HCT116 (cell line): ENCODE measurements at regions not wholly inside any gene's neighbourhood (a gene's known extent, or its start where the extent isn't known, plus 50 kb on each side); places are given as distances from the start of the nearest gene placed in this dataset.

Experiments used
- ATAC-seq: fragments of 200-7000 bp; cut with Tn5 transposase; 2 replicates; pipeline ENCODE4 v1.9.1; 2020; ENCODE audit warnings: mild to moderate bottlenecking, moderate library complexity
- BruUV-seq: library from RNA; stranded (reverse); fragments of 400-500 nt; replicated peaks from 2 replicates; lab custom pipeline; 2021; lab: Mats Ljungman, UMichigan
- CTCF ChIA-PET: fragments of 300-600 bp; sonication (Branson Sonifier 250); formaldehyde crosslinking; loops from one replicate; lab custom pipeline; 2021; ENCODE audit warnings: antibody characterized with exemption; lab: Charles Lee
- POLR2A ChIA-PET: fragments of 300-600, 350-600 bp; sonication (Branson Sonifier 250); formaldehyde crosslinking; loops from one replicate; lab custom pipeline; 2021; ENCODE audit warnings: antibody characterized with exemption; lab: Charles Lee
- RAD21 ChIA-PET, 2 experiments: fragments of 300-600 bp; sonication (Branson Sonifier 250); formaldehyde crosslinking; loops; one replicate each; lab custom pipeline; 2023; ENCODE audit warnings: low total read pairs in 2 of 2; ENCODE audit not compliant: uncharacterized antibody in 2 of 2, unreplicated experiment in 2 of 2, low non-redundant PET in 1 of 2; lab: Charles Lee
- DNase-seq: peaks from one replicate; pipeline ENCODE4 v3.0.0-alpha.2; 2010; ENCODE audit warnings: low read depth, low spot score
- H2AFZ ChIP-seq: fragments of 200-600 bp; shearing (Covaris generic), sonication (generic); 2 replicates; pipeline ENCODE4 v1.6.1; 2017; ENCODE audit warnings: low read depth, mixed run types, mixed read lengths, antibody characterized with exemption, low read length; ENCODE audit not compliant: poor library complexity, severe bottlenecking
- H3K27ac ChIP-seq: 2 replicates; pipeline ENCODE4 v1.5.1; 2012; ENCODE audit warnings: low read depth, low read length
- H3K27me3 ChIP-seq: fragments of 200-600 bp; sonication (generic); 2 replicates; pipeline ENCODE4 v1.6.1; 2016; ENCODE audit warnings: mixed run types, low read length, mixed read lengths; ENCODE audit not compliant: insufficient read depth
- H3K36me3 ChIP-seq, 2 experiments: fragments of 200-500 bp in 1 of 2; fragments of 200-600 bp in 1 of 2; sonication (Bioruptor generic) in 1 of 2; sonication (generic) in 1 of 2; 2 replicates each; pipeline versions ENCODE4 v1.5.1 to v1.6.1; 2014 to 2016; ENCODE audit warnings: low read length in 2 of 2, inconsistent platforms in 1 of 2, mixed read lengths in 1 of 2, mixed run types in 1 of 2; ENCODE audit not compliant: insufficient read depth in 2 of 2, control insufficient read depth in 1 of 2
- H3K4me1 ChIP-seq, 2 experiments: fragments of 200-600 bp in 1 of 2; sonication (generic) in 1 of 2; 2 replicates each; pipeline versions ENCODE4 v1.5.1 to v1.6.1; 2012 to 2017; ENCODE audit warnings: low read length in 2 of 2, inconsistent platforms in 1 of 2, mild to moderate bottlenecking in 1 of 2, mixed read lengths in 1 of 2, mixed run types in 1 of 2, moderate library complexity in 1 of 2; ENCODE audit not compliant: insufficient read depth in 2 of 2, control insufficient read depth in 1 of 2
- H3K4me2 ChIP-seq: fragments of 200-600 bp; sonication (generic); 2 replicates; pipeline ENCODE4 v1.6.1; 2017; ENCODE audit warnings: mixed run types, low read length, mixed read lengths
- H3K4me3 ChIP-seq, 2 experiments: fragments of 200-600 bp in 1 of 2; sonication (generic) in 1 of 2; replicated peaks in 1 of 2; 2 replicates each; pipeline ENCODE4 v1.5.1; 2011 to 2016; ENCODE audit warnings: low read length in 2 of 2, control low read depth in 1 of 2, low read depth in 1 of 2, mild to moderate bottlenecking in 1 of 2, mixed read lengths in 1 of 2, mixed run types in 1 of 2
- H3K79me2 ChIP-seq: fragments of 200-600 bp; sonication (generic); 2 replicates; pipeline ENCODE4 v1.6.1; 2017; ENCODE audit warnings: mild to moderate bottlenecking, mixed run types, low read length, moderate library complexity, mixed read lengths; ENCODE audit not compliant: insufficient read depth
- H3K9ac ChIP-seq: fragments of 200-600 bp; sonication (generic); 2 replicates; pipeline ENCODE4 v1.6.1; 2016; ENCODE audit warnings: low read length, mixed read lengths
- H3K9me2 ChIP-seq: fragments of 200-600 bp; sonication (generic), shearing (Covaris generic); 2 replicates; pipeline ENCODE4 v1.6.1; 2017; ENCODE audit warnings: mixed run types, mild to moderate bottlenecking, moderate library complexity; ENCODE audit not compliant: insufficient read depth
- H3K9me3 ChIP-seq, 2 experiments: fragments of 200-500 bp in 1 of 2; fragments of 200-600 bp in 1 of 2; sonication (Bioruptor generic) in 1 of 2; sonication (generic) in 1 of 2; 2 replicates each; pipeline ENCODE4 v1.6.1; 2014 to 2017; ENCODE audit warnings: low read length in 2 of 2, mixed read lengths in 2 of 2, inconsistent platforms in 1 of 2, low read depth in 1 of 2, mild to moderate bottlenecking in 1 of 2, mixed run types in 1 of 2, moderate library complexity in 1 of 2; ENCODE audit not compliant: control insufficient read depth in 1 of 2, insufficient read depth in 1 of 2
- H4K20me1 ChIP-seq: fragments of 200-600 bp; sonication (generic), shearing (Covaris generic); 2 replicates; pipeline ENCODE4 v1.6.1; 2017; ENCODE audit warnings: mixed run types, mild to moderate bottlenecking, moderate library complexity; ENCODE audit not compliant: insufficient read depth
- ATF3 ChIP-seq: IDR thresholded peaks from 2 replicates; pipeline ENCODE4 v1.6.1; 2012
- CEBPB ChIP-seq: IDR thresholded peaks from 2 replicates; pipeline ENCODE4 v1.6.1; 2012; ENCODE audit warnings: low read depth
- CTCF ChIP-seq, 3 experiments: fragments of 200-600 bp in 1 of 3; sonication (generic) in 1 of 3; IDR thresholded peaks in 2 of 3; conservative IDR thresholded peaks in 1 of 3; 2 replicates each; pipeline ENCODE4 v1.5.1; 2012 to 2017; ENCODE audit warnings: low read depth in 2 of 3, low read length in 2 of 3, antibody characterized with exemption in 1 of 3, borderline replicate concordance in 1 of 3, control low read depth in 1 of 3, mild to moderate bottlenecking in 1 of 3, mixed read lengths in 1 of 3, mixed run types in 1 of 3, moderate library complexity in 1 of 3; ENCODE audit not compliant: insufficient read depth in 1 of 3
- FOSL1 ChIP-seq: IDR thresholded peaks from 2 replicates; pipeline ENCODE4 v1.6.1; 2012; ENCODE audit warnings: low read depth
- MAX ChIP-seq: IDR thresholded peaks from 2 replicates; pipeline ENCODE4 v1.6.1; 2012
- POLR2A ChIP-seq: IDR thresholded peaks from 2 replicates; pipeline ENCODE4 v1.7.0; 2011; ENCODE audit warnings: borderline replicate concordance; ENCODE audit not compliant: insufficient read depth, insufficient read length; ENCODE audit errors: extremely low read depth
- RAD21 ChIP-seq: IDR thresholded peaks from 2 replicates; pipeline ENCODE4 v1.6.1; 2012; ENCODE audit warnings: low read depth, mild to moderate bottlenecking
- SIN3A ChIP-seq: IDR thresholded peaks from 2 replicates; pipeline ENCODE4 v1.6.1; 2012; ENCODE audit warnings: low read depth
- SP1 ChIP-seq: IDR thresholded peaks from 2 replicates; pipeline ENCODE4 v1.6.1; 2012; ENCODE audit warnings: low read depth
- YY1 ChIP-seq: IDR thresholded peaks from 2 replicates; pipeline ENCODE4 v1.6.1; 2011; ENCODE audit warnings: low read length, low read depth, moderate library complexity, mild to moderate bottlenecking; ENCODE audit not compliant: insufficient replicate concordance; ENCODE audit errors: extremely low read depth
- intact Hi-C: fragments of 100-400 bp; cut with micrococcal nuclease; formaldehyde crosslinking; loops from 2 replicates; pipeline ENCODE4 v1.10.0; 2022

- no TSS peak for BruUV-seq
- CTCF ChIA-PET = no interaction called here
These were observed 330.2 kb upstream of the NREP start for GRCh38 chr5:112087222-112087621.

More at GRCh38 chr5:112087222-112087621, 330.2 kb upstream of the NREP start:
- H3K9me3 ChIP-seq = no peaks in the 10 kb centered on the region
- ATAC-seq = no peak
- H3K9me2 ChIP-seq = no peaks in the 10 kb centered on the region
- H3K4me2 ChIP-seq = no peak overlapping the region
- no peak overlapping the region for H2AFZ ChIP-seq
- H3K27ac ChIP-seq = no peak overlapping the region
- no peak for DNase-seq
- H3K4me1 ChIP-seq = no peaks in the 10 kb centered on the region
- no peaks in the 10 kb centered on the region for H3K36me3 ChIP-seq
- no peak overlapping the region for H3K4me3 ChIP-seq
- POLR2A ChIA-PET = no interaction called here
- intact Hi-C loops = no loop called here
- TF ChIP-seq CTCF (IDR thresholded peaks at IDR 0.05 in 2 of 3, conservative IDR thresholded peaks at IDR 0.05 in 1 of 3; ENCODE audit: borderline replicate concordance in 1 of 3, insufficient read depth in 1 of 3, low read depth in 2 of 3, low read length in 2 of 3) (no peak), SIN3A (no peak), FOSL1 (no peak), ATF3 (no peak), POLR2A (no peak), YY1 (no peak), CEBPB (no peak), SP1 (no peak), MAX (no peak), RAD21 (no peak)
- RAD21 ChIA-PET = no interaction called here
- H3K9ac ChIP-seq = no peak overlapping the region
- no peaks in the 10 kb centered on the region for H3K79me2 ChIP-seq
- no peaks in the 10 kb centered on the region for H3K27me3 ChIP-seq
- H4K20me1 ChIP-seq = no peaks in the 10 kb centered on the region
